ENCODE measurements at regions not wholly inside any gene's neighbourhood (a gene's known extent, or its start where the extent isn't known, plus 50 kb on each side); places are given as distances from the start of the nearest gene placed in this dataset.

GRCh38 chr12:27161458-27162228, 79.3 kb upstream of the C12orf71 start:
- no peaks in the 10 kb centered on the region for H4K20me1 ChIP-seq (ENCODE audit: insufficient read depth, low read length)
- ChIA-PET POLR2A (no interaction called here), CTCF (ENCODE audit: unreplicated experiment) (no interaction called here)
- BruUV-seq (replicated peaks), result no TSS peak
- no peak for DNase-seq (ENCODE audit: low spot score)
- no peaks in the 10 kb centered on the region for H3K36me3 ChIP-seq (ENCODE audit: insufficient read depth, low read length)
- no peak overlapping the region for H3K4me2 ChIP-seq (ENCODE audit: low read length)
- H3K4me1 ChIP-seq (ENCODE audit: insufficient read depth, low read length, poor library complexity, severe bottlenecking), result no peaks in the 10 kb centered on the region
- no peaks in the 10 kb centered on the region for H3K9me2 ChIP-seq (ENCODE audit: insufficient read depth, low read length)
- no peak overlapping the region for H3K4me3 ChIP-seq (ENCODE audit: low read depth, low read length, poor library complexity, severe bottlenecking)
- no peaks in the 10 kb centered on the region for H3K9me3 ChIP-seq (ENCODE audit: low read length)
- TF ChIP-seq EZH2phosphoT487 (IDR thresholded peaks at IDR 0.05; ENCODE audit: borderline replicate concordance, low read depth, low read length), result no peak
- TF ChIP-seq, protein P1, sequence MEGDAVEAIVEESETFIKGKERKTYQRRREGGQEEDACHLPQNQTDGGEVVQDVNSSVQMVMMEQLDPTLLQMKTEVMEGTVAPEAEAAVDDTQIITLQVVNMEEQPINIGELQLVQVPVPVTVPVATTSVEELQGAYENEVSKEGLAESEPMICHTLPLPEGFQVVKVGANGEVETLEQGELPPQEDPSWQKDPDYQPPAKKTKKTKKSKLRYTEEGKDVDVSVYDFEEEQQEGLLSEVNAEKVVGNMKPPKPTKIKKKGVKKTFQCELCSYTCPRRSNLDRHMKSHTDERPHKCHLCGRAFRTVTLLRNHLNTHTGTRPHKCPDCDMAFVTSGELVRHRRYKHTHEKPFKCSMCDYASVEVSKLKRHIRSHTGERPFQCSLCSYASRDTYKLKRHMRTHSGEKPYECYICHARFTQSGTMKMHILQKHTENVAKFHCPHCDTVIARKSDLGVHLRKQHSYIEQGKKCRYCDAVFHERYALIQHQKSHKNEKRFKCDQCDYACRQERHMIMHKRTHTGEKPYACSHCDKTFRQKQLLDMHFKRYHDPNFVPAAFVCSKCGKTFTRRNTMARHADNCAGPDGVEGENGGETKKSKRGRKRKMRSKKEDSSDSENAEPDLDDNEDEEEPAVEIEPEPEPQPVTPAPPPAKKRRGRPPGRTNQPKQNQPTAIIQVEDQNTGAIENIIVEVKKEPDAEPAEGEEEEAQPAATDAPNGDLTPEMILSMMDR (conservative IDR thresholded peaks at IDR 0.05; ENCODE audit: low read length), result no peak
- intact Hi-C loops (cut with micrococcal nuclease; ENCODE audit: unreplicated experiment), result no loop called here
- 0 out of 2 replicates have a peak overlapping the region, but pooled peaks have one; percentile 21 for H2AFZ ChIP-seq (ENCODE audit: low read length)
- no peak overlapping the region for H3K27ac ChIP-seq (ENCODE audit: low read depth, low read length, poor library complexity, severe bottlenecking)
- no peaks in the 10 kb centered on the region for H3K79me2 ChIP-seq (ENCODE audit: insufficient read depth, low read depth, low read length)

GRCh38 chr12:27162229-27162537, 79.8 kb upstream of the C12orf71 start:
- ChIA-PET CTCF (ENCODE audit: unreplicated experiment) (no interaction called here), POLR2A (no interaction called here)
- no peak for DNase-seq (ENCODE audit: low spot score)
- H4K20me1 ChIP-seq (ENCODE audit: insufficient read depth, low read length), result no peaks in the 10 kb centered on the region
- H3K4me1 ChIP-seq (ENCODE audit: insufficient read depth, low read length, poor library complexity, severe bottlenecking), result no peaks in the 10 kb centered on the region
- no TSS peak for BruUV-seq (replicated peaks)
- intact Hi-C loops (cut with micrococcal nuclease; ENCODE audit: unreplicated experiment), result no loop called here
- TF ChIP-seq, protein P1 (conservative IDR thresholded peaks at IDR 0.05; ENCODE audit: low read length), result no peak
- no peak for TF ChIP-seq EZH2phosphoT487 (IDR thresholded peaks at IDR 0.05; ENCODE audit: borderline replicate concordance, low read depth, low read length)
- no peak overlapping the region for H3K27ac ChIP-seq (ENCODE audit: low read depth, low read length, poor library complexity, severe bottlenecking)
- H3K4me2 ChIP-seq (ENCODE audit: low read length), result no peak overlapping the region
- H3K79me2 ChIP-seq (ENCODE audit: insufficient read depth, low read depth, low read length), result no peaks in the 10 kb centered on the region
- H3K36me3 ChIP-seq (ENCODE audit: insufficient read depth, low read length), result no peaks in the 10 kb centered on the region
- no peaks in the 10 kb centered on the region for H3K9me2 ChIP-seq (ENCODE audit: insufficient read depth, low read length)
- no peak overlapping the region for H3K4me3 ChIP-seq (ENCODE audit: low read depth, low read length, poor library complexity, severe bottlenecking)
- H2AFZ ChIP-seq (ENCODE audit: low read length), result no peak overlapping the region
- no peaks in the 10 kb centered on the region for H3K9me3 ChIP-seq (ENCODE audit: low read length)

GRCh38 chr12:27163048-27163715, 80.8 kb upstream of the C12orf71 start:
- no peaks in the 10 kb centered on the region for H3K36me3 ChIP-seq (ENCODE audit: insufficient read depth, low read length)
- no peak overlapping the region for H2AFZ ChIP-seq (ENCODE audit: low read length)
- no peak overlapping the region for H3K4me2 ChIP-seq (ENCODE audit: low read length)
- BruUV-seq (replicated peaks), result no TSS peak
- H3K9me2 ChIP-seq (ENCODE audit: insufficient read depth, low read length), result no peaks in the 10 kb centered on the region
- no peak overlapping the region for H3K4me3 ChIP-seq (ENCODE audit: low read depth, low read length, poor library complexity, severe bottlenecking)
- no peak overlapping the region for H3K27ac ChIP-seq (ENCODE audit: low read depth, low read length, poor library complexity, severe bottlenecking)
- TF ChIP-seq, protein P1 (conservative IDR thresholded peaks at IDR 0.05; ENCODE audit: low read length), result no peak
- TF ChIP-seq EZH2phosphoT487 (IDR thresholded peaks at IDR 0.05; ENCODE audit: borderline replicate concordance, low read depth, low read length), result no peak
- H3K9me3 ChIP-seq (ENCODE audit: low read length), result no peaks in the 10 kb centered on the region
- no peaks in the 10 kb centered on the region for H3K4me1 ChIP-seq (ENCODE audit: insufficient read depth, low read length, poor library complexity, severe bottlenecking)
- H3K79me2 ChIP-seq (ENCODE audit: insufficient read depth, low read depth, low read length), result no peaks in the 10 kb centered on the region
- no peak for DNase-seq (ENCODE audit: low spot score)
- H4K20me1 ChIP-seq (ENCODE audit: insufficient read depth, low read length), result no peaks in the 10 kb centered on the region
- ChIA-PET POLR2A (no interaction called here), CTCF (ENCODE audit: unreplicated experiment) (no interaction called here)
- intact Hi-C loops (cut with micrococcal nuclease; ENCODE audit: unreplicated experiment), result no loop called here
